Stimulated activated CD4-positive, alpha-beta T cell treated with anti-CD3 and anti-CD28 coated beads, Interleukin-15, amount 100 ng/mL, for 48 hours (primary cell): ENCODE measurements at regions not wholly inside any gene's neighbourhood (a gene's known extent, or its start where the extent isn't known, plus 50 kb on each side); places are given as distances from the start of the nearest gene placed in this dataset.
"Not testable (repeated sequence)": the region's sequence is repeated elsewhere in the genome, so short reads cannot be mapped to it uniquely, and the experiment has no call there.

Source experiments
- DNase-seq, 2 donors: peaks; one replicate each; pipeline ENCODE4 v3.0.0-alpha.2; 2020; ENCODE audit warnings: low read depth in 2 of 2

DNA sequence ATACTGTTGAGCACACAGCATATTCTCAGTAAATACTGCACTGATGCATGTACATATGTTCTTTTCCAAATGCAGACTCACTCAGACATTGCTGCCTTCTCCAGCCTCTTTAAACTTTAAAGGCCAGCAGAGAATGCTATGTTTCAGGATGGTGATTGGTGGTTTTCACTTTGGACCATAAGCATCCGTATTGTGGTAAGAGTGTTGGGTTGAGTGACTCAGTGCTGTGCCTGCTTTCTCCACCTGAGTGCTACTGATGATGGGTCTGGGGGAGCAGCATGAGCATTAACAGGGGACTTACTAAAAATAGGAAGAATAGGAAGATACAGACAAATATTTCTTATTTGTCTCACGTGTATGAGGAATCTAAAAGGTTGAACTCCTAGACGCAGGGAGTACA, 56.3 kb upstream of the ZNF92 start:
- DNase-seq, result no peak

DNA sequence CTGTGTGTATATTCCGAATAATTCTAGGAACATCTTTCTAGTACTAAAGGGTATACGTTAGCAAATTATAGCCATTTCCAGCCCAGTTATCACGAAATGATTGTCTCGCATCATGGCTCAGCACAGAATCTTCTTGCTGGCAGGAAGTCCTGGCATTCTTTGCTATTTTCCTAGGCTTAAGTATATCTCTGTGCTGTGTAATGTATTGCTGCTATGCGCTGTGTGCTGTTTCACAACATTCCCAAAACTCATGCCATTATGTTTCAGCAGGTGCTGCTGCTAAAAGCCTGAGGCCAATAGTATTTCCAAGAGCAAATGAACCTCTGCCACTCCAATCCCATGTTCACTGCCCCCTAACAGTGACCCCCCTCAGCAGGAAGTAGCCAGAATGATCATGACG, 62.9 kb upstream of the ZNF92 start:
- DNase-seq, result no peak

DNA sequence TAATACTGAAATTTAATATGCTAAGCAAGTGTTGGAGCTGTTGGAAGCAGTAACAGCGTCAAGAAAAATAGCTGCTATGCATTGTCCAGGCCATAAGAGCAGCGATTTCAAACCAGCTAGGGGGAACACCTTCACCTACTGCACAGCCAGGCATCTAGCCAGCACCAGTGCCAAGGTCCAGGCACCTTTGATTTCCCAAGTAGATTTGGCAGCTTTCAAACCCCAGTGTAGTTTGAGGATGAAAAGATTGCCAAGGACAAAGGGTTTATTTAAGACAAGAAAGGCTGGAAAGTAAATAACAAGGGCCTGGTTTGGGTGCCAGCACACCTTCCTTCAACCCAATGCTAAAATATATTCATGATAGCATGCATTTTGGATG, 65.4 kb upstream of the ZNF92 start:
- no peak for DNase-seq

DNA sequence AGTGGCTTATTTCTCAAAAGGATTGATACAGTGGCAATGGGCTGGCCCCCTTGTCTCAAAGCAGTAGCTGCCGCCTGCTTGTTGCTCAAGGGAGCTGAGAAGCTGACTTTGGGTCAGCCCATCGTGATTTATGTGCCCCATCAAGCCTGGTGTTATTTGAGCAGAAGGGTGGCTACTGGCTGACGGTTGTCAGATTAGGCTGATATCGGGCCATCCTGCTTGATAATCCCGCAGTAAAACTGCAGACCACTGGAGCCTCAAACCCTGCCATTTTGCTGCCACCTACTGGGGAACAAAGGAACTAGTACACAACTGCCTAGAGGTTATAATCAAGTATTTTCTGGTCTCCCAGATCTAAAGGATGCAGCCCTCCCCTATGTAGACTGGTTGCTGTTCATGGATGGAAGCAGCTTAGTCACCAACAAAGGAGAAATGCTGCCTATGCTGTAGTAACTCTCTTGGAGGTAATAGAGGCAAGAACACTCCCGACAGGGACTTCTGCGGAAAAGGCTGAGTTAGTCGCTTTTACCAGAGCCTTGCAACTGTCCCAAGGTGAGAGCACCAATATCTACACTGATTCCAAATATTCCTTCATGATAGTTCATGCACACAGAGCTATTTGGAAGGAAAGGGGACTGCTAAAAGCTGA, 65.9 kb upstream of the ZNF92 start:
- peak in 1 of 2 donors; percentile 31 for DNase-seq

DNA sequence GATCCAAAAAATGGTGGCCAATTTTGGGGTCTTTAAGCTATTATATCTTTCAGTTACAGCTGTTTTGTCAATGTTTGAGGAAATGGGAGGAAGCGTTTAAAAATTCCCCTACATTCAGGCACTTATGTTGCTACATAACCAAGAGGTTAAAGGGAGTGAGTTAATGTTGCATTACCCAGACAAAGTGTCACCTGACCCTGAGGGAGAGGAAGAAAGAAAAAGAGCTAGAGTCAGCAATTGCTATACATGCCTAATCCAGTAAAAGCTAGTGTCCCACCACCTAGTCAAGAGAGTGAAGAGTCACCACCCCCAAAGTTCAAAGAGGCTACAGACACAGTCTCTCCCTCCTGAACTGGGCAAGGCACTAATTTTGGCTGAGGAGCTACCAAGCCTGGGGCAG, 69.5 kb upstream of the ZNF92 start:
- DNase-seq, result no peak

DNA sequence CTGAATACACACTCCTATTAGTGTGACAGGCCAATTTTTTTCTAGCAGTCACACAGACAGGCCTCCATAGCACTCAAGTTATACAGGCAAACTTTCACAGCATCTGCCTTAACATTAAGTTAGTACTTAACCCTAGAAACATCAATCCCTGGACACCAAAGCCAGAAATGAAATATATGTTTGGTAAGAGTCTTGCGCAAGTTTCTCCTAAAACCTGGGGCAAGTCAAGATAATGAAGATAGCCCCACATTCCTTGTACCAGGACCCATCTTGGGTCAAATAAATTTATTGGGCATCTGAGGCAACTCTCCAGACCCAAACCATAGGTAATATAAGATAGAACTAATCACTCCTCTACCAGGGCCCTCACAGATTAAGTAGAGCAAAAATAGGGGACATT, 70.8 kb upstream of the ZNF92 start:
- DNase-seq, result no peak

DNA sequence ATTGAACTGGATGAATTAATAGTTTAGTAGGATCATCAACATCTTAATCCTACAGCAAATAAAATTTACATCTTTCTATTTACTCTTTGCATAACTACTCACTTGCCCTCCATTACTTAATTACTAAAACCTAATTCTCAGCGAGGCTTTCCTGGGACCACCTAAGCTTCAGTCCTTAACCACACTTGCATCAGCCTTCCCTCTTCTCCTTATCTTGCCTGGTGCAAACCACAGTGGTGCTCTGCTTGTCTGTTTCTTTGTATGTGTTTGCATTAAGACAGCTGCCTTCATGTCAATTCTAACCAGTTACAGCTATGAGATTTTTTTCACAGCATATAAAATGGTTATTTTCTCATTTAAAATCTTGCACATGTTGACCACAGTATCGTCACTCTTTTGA, 72.6 kb upstream of the ZNF92 start:
- no peak for DNase-seq

DNA sequence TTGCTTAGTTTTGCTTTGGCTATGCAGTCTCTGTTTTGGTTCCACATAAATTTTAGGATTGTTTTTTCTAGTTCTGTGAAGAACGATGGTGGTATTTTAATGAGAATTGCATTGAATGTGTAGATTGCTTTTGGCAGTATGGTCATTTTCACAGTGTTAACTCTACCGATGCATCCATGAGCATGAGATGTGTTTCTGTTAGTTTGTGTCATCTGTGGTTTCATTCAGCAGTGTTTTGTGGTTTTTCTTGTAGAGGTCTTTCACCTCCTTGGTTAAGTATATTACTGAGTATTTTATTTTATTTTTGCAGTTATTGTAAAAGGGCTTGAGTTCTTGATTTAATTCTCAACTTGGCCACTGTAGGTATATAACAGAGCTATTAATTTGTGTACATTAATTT, 78.2 kb upstream of the ZNF92 start:
- DNase-seq, result no peak

DNA sequence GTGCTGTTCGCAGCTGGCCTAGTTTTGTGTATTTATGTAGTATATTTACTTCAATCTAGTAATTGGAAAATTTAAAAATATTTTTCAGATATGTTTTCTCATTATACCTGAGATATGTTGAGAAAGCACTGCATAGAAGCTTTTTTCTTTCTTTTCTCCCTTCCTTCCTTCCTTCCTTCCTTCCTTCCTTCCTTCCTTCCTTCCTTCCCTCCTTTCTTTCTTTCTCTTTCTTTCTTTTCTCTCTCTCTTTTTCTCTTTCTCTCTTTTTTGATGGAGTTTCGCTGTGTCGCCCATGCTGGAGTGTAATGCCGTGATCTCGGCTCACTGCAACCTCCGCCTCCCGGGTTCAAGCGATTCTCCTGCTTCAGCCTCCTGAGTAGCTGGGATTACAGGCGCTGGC, 83.3 kb upstream of the ZNF92 start:
- DNase-seq, result not testable (repeated sequence)

DNA sequence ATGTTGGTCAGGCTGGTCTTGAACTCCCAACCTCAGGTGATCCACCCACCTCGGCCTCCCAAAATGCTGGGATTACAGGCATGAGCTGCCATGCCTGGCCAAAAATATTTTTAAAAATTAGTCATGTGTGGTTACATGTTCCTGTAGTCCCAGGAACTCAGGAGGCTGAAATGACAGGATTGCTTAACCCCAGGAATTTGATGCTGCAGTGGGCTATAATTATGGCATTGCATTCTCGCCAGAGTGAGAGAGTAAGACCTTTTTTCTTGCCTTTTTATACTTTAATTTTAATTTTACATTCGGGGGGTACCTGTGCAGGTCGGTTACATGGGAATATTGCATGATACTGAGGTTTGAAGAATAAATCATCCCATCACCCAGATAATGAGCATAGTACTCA, 86.6 kb upstream of the ZNF92 start:
- DNase-seq, result no peak

DNA sequence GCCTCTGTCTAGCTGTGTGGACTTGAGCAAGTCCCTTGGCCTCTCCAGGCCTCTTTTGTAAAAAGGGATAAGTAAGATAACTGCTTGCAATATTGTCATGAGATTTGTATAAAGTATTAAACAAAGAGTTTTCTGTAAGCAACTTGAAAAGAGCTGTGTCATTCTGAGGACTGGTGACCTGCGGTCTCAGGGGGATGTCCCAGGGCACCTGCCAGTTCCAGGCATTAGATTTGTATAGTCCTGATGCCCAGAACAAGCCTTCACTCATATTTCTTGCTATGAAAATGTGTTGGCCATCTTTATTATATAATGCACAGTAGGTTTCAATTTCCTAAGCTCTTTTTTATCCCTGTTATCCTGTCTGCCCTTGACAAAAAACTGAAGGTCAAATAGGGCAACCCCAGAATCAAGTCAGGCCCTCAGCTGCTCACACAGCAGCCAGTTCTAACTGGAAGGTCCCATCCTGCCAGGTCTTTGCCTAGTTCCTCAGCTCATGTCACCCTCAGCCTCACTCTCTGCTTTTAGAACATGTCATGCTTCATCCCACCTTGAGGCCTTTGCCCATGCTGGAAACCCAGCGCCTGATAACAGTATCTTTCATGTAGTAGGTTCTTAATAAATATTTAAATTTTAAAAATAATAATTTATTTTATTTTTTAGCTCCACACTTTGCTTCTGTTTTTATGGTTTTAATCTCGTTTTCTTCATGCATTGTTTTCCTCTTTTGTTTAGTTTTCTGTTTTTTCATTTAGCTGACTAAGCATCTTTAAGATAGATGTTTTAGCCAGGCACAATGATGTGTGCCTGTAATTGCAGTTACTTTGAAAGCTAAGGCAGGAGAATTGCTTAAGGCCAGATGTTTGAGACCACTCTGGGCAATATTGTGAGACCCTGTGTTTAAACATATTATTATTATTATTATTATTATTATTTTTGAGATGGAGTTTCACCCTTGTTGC, 87.5 kb upstream of the ZNF92 start:
- no peak for DNase-seq

DNA sequence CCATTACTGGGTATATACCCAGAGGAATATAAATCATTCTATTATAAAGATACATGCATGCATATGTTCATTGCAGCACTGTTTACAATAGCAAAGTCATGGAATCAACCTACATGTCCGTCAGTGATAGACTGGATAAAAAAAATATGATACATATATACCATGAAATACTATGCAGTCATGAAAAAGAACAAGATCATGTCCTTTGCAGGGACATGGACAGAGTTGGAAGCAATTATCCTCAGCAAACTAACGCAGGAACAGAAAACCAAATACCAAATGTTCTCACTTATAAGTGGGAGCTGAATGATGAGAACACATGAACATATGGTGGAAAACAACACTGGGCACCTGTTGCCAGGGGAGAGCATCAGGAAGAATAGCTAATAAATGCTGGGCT, 88.4 kb upstream of the ZNF92 start:
- DNase-seq, result not testable (repeated sequence)

DNA sequence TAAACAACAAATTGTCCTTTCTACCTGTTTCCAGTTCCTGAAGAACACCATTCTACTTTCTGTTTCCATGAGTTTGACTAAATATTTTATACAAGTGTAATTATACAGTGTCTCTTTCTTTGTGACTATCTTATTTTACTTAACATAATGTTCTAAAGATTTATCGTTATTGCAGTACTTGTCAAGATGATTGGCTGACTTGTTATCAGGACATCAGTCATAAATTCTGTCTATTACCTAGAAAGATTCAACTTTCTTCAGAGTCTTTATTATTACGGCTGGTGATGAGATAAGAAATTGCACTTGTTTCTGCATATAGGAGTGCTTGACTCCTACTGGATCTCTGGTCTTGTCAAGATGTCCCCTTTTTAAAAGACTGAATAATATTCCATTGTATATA, 93.9 kb upstream of the ZNF92 start:
- DNase-seq, result no peak

DNA sequence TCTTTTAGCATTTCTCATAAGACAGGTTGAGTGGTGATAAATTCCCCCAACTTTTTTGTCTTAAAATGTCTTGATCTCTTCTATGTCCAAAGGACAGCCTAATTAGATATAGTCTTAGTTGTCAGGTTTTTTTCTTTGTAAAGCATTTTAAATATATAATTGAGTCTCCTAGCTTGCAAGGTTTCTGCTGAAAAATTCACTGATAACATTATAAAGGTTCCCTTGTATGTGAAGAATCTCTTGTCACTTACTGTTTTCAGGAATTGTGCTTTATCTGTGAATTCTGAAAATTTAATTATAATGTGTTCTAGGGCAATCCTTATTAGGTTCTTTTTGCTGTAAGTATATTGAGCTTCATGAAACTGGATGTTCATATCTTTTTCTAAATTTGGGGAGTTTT, 96.8 kb upstream of the ZNF92 start:
- DNase-seq, result no peak

DNA sequence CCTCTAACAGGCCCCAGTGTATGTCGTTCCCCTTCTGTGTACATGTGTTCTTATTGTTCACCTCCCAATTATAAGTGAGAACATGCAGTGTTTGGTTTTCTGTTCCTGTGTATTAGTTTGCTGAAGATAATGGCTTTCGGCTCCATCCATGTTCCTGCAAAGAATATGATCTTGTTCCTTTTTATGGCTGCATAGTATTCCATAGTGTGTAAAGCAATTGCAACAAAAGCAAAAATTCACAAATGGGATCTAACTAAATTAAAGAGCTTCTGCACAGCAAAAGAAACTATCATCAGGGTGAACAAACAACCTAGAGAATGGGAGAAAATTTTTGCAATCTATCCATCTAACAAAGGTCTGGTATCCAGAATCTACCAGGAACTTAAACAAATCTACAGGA, 102.2 kb upstream of the ZNF92 start:
- not testable (repeated sequence) for DNase-seq

DNA sequence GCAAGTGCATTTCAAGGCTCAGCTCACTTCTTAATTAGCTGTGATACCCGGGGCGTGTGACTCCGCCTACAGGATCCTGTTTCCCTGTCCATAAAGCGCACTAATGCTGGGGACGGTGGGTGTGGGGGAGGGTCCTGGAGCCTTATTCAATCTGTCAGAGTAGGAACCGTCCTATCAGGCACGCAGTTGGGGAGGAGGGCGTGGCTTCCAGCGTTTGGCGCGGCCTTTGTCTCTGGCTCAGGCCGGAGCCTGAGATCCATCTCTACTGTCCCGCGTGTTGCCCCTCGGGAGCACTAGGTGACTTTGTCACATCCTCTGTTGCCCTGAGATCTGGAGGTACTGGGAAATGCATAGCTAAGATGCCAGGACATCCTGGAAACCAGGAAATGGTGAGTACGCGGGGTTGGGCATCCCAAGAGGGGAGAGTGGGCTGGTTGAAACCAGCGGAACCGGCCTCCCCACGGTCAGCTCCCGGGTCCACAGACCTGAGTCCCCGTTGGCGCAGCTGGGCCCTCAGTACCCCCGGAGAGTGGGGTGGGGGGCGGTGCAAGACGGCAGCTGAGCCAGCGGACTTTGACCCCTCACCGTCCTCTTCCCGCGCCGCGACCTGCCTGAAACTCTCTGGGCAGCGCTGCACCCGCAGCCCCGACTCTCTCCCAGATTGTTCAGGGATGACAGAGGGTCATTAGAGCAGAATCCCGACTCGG, 104.4 kb upstream of the ZNF92 start:
- DNase-seq, result peak; percentile 29 to 59

DNA sequence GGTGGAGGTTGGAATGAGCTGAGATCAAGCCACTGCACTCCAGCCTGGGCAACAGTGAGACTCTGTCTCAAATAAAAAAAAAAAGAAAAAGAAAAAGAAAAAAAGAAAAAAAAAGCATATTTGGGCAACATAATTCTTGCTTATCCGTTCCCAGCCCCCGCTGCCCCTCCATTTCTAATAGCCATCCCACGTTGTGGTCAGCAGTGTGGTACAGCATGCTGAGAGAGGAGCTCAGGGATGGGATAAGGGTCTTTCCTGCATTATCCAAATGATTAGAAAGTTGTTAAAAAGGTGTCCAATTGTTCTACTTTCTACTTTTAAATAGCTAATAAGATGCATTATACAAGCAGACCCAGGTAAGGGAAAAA, 104.9 kb upstream of the ZNF92 start:
- DNase-seq, result no peak

DNA sequence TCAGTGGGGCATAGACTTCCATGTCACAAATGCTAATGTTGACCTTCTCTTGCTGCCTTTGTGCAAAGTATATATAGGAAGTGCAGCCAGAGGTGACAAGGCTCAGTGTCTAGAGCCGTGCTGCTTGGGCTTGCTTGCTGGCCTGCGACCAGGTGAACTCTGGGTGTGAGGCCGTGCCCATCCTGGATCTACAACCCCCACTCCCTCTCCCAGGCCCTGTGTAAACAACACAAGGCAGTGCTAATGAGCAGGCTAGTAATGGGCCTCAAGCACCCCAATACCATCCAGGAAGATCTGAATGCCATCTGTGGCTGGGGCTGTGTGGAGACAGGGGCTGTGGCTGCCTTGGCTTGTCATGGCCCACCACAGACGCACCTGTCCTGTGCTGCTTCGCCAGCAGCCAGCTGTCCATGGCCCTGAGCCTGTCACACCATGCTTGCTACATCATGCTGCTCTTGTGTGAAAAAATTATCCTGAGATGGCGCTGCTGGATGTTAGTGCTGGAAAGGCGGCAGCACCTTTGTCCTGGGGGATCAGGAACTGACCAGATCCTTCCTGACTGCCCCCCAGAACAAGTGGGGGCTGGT, 107.6 kb upstream of the ZNF92 start:
- no peak for DNase-seq

DNA sequence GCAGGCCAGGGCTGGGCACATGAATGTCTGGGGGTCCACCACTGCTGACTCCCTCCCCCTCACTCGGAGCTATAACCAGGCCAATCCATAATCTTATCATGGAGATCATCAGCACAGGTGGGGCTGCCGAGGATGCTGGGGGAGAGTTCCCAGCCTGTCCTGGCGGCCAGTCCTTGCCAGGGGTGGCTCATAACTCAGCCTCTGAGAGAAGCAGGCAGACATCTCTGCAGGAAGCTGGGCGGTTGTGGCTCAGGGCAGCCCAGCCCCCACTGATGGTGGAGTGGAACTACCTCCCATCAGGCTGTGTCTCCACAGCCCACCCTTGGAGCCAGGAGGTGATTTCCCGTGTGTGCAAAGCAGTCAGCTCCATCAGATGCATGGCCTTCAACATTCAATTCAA, 109.4 kb upstream of the ZNF92 start:
- DNase-seq, result no peak

DNA sequence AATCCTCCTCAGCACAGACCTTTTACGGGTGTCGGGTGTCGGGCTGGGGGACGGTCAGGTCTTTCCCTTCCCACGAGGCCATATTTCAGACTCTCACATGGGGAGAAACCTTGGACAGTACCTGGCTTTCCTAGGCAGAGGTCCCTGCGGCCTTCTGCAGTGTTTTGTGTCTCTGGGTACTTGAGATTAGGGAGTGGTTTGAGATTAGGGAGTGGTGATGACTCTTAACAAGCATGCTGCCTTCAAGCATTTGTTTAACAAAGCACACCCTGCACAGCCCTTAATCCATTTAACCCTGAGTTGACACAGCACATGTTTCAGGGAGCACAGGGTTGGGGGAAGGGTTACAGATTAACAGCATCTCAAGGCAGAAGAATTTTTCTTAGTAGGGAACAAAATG, 113.0 kb upstream of the ZNF92 start:
- not testable (repeated sequence) for DNase-seq

DNA sequence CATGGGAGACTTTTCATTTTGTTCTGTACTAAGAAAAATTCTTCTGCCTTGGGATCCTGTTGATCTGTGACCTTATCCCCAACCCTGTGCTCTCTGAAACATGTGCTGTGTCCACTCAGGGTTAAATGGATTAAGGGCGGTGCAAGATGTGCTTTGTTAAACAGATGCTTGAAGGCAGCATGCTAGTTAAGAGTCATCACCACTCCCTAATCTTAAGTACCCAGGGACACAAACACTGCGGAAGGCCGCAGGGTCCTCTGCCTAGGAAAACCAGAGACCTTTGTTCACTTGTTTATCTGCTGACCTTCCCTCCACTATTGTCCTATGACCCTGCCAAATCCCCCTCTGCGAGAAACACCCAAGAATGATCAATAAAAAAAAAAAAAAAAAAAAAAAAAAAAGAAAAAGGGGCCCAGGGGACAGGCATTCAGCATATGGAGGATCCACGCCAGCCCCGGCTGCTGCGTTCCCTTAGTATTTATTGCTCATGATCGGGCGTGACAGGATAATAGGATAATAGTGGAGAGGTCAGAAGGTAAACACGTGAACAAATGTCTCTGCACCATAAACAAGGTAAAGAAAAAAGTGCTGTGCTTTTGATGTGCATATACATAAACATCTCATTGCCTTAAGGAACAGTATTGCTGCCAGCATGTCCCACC, 113.7 kb upstream of the ZNF92 start:
- not testable (repeated sequence) for DNase-seq

DNA sequence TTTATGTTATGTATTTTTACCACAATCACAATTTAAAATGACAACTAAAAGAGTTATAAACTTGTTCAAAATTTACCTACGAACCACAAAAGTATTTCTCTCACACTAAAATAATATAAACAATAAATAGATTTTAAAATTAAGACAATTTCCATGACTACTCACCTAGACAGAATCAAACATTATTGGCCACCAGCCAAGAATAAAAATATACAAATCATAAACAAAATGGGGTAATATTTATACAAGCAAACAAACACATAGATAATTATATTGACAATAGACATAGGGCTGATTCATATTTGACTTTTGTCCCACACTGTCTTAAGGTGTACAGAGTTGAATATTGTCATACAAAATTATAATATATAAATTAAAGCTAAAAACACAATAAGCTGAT, 119.6 kb upstream of the ZNF92 start:
- no peak for DNase-seq
